ENCODE measurements at regions not wholly inside any gene's neighbourhood (a gene's known extent, or its start where the extent isn't known, plus 50 kb on each side); places are given as distances from the start of the nearest gene placed in this dataset.

DNA sequence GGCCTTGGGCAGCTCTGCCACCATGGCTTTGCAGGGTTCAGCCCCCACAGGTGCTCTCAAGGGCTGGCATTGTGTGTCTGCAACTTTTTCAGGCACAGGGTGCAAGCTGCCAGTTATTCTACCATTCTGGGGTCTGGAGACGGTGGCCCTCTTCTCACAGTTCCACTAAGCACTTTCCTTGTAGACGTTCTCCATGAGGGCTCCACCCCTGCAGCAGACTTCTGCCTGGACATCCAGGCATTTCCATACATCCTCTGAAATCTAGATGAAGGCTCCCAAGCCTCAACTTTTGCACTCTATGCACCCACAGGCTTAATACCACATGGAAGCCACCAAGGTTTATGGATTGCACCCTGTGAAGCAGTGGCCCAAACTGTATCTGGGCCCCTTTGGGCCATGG is 91.0 kb upstream of the RND3 start:
- Mint-ChIP-seq H3K27ac (ENCODE audit: unreplicated experiment) (no peak overlapping the region), H3K4me3 (no peak overlapping the region), H3K27me3 (ENCODE audit: low read depth) (no peaks in the 10 kb centered on the region), H3K36me3 (ENCODE audit: low read depth) (peaks cover 22% of the 10 kb centered on the region), H3K4me1 (peaks cover 5% of the 10 kb centered on the region), H3K9me3 (peaks cover 21% of the 10 kb centered on the region)
- TF ChIP-seq, protein P1, sequence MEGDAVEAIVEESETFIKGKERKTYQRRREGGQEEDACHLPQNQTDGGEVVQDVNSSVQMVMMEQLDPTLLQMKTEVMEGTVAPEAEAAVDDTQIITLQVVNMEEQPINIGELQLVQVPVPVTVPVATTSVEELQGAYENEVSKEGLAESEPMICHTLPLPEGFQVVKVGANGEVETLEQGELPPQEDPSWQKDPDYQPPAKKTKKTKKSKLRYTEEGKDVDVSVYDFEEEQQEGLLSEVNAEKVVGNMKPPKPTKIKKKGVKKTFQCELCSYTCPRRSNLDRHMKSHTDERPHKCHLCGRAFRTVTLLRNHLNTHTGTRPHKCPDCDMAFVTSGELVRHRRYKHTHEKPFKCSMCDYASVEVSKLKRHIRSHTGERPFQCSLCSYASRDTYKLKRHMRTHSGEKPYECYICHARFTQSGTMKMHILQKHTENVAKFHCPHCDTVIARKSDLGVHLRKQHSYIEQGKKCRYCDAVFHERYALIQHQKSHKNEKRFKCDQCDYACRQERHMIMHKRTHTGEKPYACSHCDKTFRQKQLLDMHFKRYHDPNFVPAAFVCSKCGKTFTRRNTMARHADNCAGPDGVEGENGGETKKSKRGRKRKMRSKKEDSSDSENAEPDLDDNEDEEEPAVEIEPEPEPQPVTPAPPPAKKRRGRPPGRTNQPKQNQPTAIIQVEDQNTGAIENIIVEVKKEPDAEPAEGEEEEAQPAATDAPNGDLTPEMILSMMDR (conservative IDR thresholded peaks at IDR 0.05), result no peak
- no peak for DNase-seq (ENCODE audit: low read depth, low spot score)

DNA sequence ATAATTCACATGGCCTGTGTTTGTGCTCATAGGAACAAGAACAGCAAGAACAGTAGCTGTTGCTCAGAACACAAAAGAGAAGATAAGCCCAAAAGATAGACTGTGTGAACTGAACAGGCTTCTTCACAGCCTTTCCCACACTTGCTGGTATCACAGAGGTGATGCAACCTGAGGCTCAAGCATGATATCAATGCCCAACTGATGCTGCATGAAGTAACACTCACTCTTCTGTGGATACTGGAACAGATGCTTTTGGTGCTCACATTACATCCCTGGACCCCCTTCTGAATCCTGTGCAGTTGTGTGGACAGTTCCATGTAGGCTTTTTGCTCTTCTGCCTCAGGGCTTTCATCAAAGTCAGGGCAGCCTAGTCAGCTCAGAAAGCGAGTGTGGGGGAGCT is 88.4 kb upstream of the RND3 start:
- H3K27me3 Mint-ChIP-seq (ENCODE audit: low read depth), result no peaks in the 10 kb centered on the region
- H3K4me3 Mint-ChIP-seq, result no peak overlapping the region
- H3K36me3 Mint-ChIP-seq (ENCODE audit: low read depth), result peaks cover 22% of the 10 kb centered on the region
- H3K27ac Mint-ChIP-seq (ENCODE audit: unreplicated experiment), result no peak overlapping the region
- no peak for DNase-seq (ENCODE audit: low read depth, low spot score)
- peaks cover 5% of the 10 kb centered on the region for H3K4me1 Mint-ChIP-seq
- TF ChIP-seq, protein P1 (conservative IDR thresholded peaks at IDR 0.05), result no peak
- H3K9me3 Mint-ChIP-seq, result peaks cover 14% of the 10 kb centered on the region

DNA sequence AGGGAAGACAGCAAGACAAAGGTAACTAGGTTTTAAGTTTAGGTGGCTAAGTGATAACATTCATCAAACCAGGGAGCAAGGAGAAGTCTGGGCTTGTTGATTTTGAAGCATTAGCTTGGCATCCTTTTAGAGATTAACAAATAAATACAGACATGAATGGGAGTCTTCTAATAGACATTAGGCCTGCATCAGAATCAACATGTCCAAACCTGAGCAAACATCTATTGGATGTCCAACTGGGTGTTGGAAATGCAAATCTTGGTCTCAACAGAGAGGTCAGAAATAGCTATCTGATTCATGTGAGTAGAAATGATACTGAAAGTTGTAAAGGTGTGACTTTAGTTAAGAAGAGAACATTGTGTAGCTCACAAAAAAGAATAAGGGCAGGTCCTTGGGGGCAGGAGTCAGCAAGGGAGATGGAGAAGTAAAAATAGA is 85.5 kb upstream of the RND3 start:
- no peaks in the 10 kb centered on the region for H3K27me3 Mint-ChIP-seq (ENCODE audit: low read depth)
- H3K36me3 Mint-ChIP-seq (ENCODE audit: low read depth), result peaks cover 7% of the 10 kb centered on the region
- H3K4me3 Mint-ChIP-seq, result no peak overlapping the region
- no peak overlapping the region for H3K27ac Mint-ChIP-seq (ENCODE audit: unreplicated experiment)
- no peak for DNase-seq (ENCODE audit: low read depth, low spot score)
- peaks cover 4% of the 10 kb centered on the region for H3K9me3 Mint-ChIP-seq
- TF ChIP-seq, protein P1 (conservative IDR thresholded peaks at IDR 0.05), result no peak
- peaks cover 15% of the 10 kb centered on the region for H3K4me1 Mint-ChIP-seq

DNA sequence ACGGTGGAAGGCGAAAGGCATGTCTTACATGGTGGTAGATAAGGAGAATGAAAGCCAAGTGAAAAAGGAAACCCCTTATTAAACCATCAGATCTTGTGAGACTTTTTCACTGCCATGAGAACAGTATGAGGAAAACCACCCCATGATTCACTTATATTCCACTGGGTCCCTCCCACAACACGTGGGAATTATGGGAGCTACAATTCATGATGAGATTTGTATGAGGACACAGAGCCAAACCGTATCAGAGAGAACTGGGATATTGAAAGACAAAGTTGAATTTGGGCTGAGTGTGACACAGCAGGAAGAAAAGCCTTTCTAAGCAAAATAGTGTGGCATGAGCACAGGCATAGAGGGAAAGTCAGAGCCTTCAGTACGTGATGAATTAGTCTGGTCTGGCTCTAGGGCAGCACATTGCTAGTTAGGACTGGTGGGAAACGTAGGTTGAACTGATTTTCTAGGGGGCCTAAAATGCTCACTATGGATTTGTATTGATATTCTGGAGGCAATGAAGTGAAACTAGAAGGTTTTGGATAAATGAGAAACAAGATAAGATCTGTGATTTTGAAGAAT is 84.8 kb upstream of the RND3 start:
- Mint-ChIP-seq H3K4me1 (peaks cover 15% of the 10 kb centered on the region), H3K4me3 (no peak overlapping the region), H3K27me3 (ENCODE audit: low read depth) (no peaks in the 10 kb centered on the region), H3K9me3 (no peaks in the 10 kb centered on the region), H3K27ac (ENCODE audit: unreplicated experiment) (no peak overlapping the region), H3K36me3 (ENCODE audit: low read depth) (no peaks in the 10 kb centered on the region)
- DNase-seq (ENCODE audit: low read depth, low spot score), result no peak
- TF ChIP-seq, protein P1 (conservative IDR thresholded peaks at IDR 0.05), result no peak

DNA sequence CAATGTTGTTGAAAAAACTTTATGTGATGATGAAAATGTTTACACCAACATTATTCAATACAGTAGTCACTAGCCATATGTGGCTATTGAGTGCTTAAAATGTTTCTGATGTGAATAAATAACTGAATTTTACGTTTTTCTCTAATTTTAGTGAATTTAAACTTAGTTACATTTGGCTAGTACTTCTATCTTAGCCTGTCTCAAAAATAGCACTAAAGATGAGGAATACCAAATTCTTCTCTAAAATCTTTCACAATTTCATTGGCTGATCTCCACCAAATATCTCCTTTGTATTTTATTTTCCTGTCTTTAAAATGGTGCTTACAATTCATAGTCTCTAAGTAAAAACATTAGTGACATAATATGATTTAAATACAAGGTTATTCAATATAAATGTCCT is 83.7 kb upstream of the RND3 start:
- Mint-ChIP-seq H3K9me3 (no peaks in the 10 kb centered on the region), H3K4me1 (peaks cover 13% of the 10 kb centered on the region), H3K36me3 (ENCODE audit: low read depth) (no peaks in the 10 kb centered on the region), H3K27ac (ENCODE audit: unreplicated experiment) (no peak overlapping the region), H3K4me3 (no peak overlapping the region), H3K27me3 (ENCODE audit: low read depth) (no peaks in the 10 kb centered on the region)
- TF ChIP-seq, protein P1 (conservative IDR thresholded peaks at IDR 0.05), result no peak
- no peak for DNase-seq (ENCODE audit: low read depth, low spot score)

Measured in neural crest cell (in vitro differentiated cells).